ENCODE measurements at regions not wholly inside any gene's neighbourhood (a gene's known extent, or its start where the extent isn't known, plus 50 kb on each side); places are given as distances from the start of the nearest gene placed in this dataset.

DNA sequence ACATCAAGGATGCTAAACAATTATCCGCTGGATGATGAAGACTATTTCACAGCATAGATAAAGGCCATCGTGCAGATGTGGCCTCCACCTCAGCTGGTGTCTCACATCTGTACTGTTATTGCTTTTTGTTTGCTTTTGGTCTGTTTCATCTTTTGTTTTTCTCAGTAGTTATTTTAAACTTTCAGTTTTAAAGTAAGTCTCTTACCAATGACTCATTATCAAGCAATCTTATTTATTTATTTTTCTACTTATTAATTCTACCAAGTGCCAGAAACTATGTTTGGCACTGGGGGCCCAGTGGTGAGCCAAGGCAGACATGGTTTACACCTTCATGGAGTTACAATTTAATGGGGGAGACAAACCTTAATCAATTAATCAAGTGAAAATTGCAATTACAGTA, 250.9 kb upstream of the TMEM72 start:
- Histone ChIP-seq H4K20me1 (ENCODE audit: control insufficient read depth, insufficient read depth, low read length, poor library complexity, severe bottlenecking) (no peaks in the 10 kb centered on the region), H2AFZ (ENCODE audit: insufficient read depth, low read depth, low read length, poor library complexity, severe bottlenecking) (no peak overlapping the region), H3K9ac (ENCODE audit: low read length) (no peak overlapping the region), H3K27me3 (replicated peaks in 1 of 4; ENCODE audit: control extremely low read depth in 1 of 4, control insufficient read depth in 3 of 4, insufficient read depth in 4 of 4, low read length in 3 of 4) (no peaks in the 10 kb centered on the region), H3K79me2 (ENCODE audit: control insufficient read depth, insufficient read depth, low read length) (no peaks in the 10 kb centered on the region), H3K4me2 (replicated peaks; ENCODE audit: low read depth, low read length, poor library complexity, severe bottlenecking) (no peak overlapping the region), H3K4me1 (ENCODE audit: control insufficient read depth in 2 of 2, insufficient read depth in 2 of 2, low read length in 2 of 2) (no peaks in the 10 kb centered on the region), H3K27ac (ENCODE audit: low read length in 2 of 2) (no peak overlapping the region), H3K36me3 (replicated peaks in 1 of 2; ENCODE audit: control extremely low read depth in 1 of 2, control insufficient read depth in 1 of 2, extremely low read depth in 1 of 2, insufficient read depth in 2 of 2, low read length in 1 of 2) (no peaks in the 10 kb centered on the region), H3K4me3 (ENCODE audit: control extremely low read depth in 1 of 5, extremely low read depth in 1 of 5, insufficient read depth in 1 of 5, low read depth in 2 of 5, low read length in 4 of 5) (no peak overlapping the region), H3K9me3 (ENCODE audit: control extremely low read depth in 1 of 3, control insufficient read depth in 2 of 3, insufficient read depth in 1 of 3, low read length in 2 of 3) (no peaks in the 10 kb centered on the region)
- H3K27me3 Mint-ChIP-seq: peaks cover 5% of the 10 kb centered on the region
- no peak overlapping the region for H3K27ac Mint-ChIP-seq
- CTCF ChIA-PET: no interaction called here
- TF ChIP-seq EZH2 (IDR thresholded peaks at IDR 0.05; ENCODE audit: borderline replicate concordance, insufficient read depth, low read depth, low read length, poor library complexity, severe bottlenecking): no peak
- TF ChIP-seq, protein P1, sequence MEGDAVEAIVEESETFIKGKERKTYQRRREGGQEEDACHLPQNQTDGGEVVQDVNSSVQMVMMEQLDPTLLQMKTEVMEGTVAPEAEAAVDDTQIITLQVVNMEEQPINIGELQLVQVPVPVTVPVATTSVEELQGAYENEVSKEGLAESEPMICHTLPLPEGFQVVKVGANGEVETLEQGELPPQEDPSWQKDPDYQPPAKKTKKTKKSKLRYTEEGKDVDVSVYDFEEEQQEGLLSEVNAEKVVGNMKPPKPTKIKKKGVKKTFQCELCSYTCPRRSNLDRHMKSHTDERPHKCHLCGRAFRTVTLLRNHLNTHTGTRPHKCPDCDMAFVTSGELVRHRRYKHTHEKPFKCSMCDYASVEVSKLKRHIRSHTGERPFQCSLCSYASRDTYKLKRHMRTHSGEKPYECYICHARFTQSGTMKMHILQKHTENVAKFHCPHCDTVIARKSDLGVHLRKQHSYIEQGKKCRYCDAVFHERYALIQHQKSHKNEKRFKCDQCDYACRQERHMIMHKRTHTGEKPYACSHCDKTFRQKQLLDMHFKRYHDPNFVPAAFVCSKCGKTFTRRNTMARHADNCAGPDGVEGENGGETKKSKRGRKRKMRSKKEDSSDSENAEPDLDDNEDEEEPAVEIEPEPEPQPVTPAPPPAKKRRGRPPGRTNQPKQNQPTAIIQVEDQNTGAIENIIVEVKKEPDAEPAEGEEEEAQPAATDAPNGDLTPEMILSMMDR (IDR thresholded peaks at IDR 0.05): no peak
- H3K9me3 Mint-ChIP-seq (ENCODE audit: insufficient read depth): no peaks in the 10 kb centered on the region
- no peak overlapping the region for H3K4me3 Mint-ChIP-seq
- ATAC-seq (ENCODE audit: low read depth) (no peak), DNase-seq (no peak)
- POLR2A ChIA-PET: no interaction called here
- intact Hi-C loops (cut with micrococcal nuclease): no loop called here
- no peaks in the 10 kb centered on the region for H3K4me1 Mint-ChIP-seq
- WGBS (ENCODE audit: insufficient coverage): 100% methylated on average over 1 of the region's 2 CpGs

DNA sequence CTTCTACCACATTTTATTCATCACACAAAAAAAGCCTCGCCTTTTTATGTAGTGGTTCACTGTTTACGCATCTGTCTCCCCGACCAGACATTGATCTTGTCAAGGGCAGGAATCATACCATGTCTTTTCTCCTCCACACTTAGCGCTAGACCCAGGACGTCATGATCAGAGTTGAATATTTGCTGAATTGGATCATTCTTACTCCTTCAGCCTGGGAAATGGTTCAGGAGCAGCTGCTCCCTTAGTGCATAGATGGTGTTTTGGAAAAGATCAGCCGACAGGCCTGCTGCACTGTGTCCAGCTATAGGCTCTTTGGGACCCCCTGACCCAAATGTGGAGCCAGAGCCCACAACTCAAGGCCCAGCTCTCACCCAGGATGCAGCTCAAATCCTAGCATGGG, 249.1 kb upstream of the TMEM72 start:
- intact Hi-C loops (cut with micrococcal nuclease): no loop called here
- Histone ChIP-seq H3K9me3 (ENCODE audit: control extremely low read depth in 1 of 3, control insufficient read depth in 2 of 3, insufficient read depth in 1 of 3, low read length in 2 of 3) (peaks cover 0 to 11% (median 0%) of the 10 kb centered on the region in 3 donors), H3K4me3 (ENCODE audit: control extremely low read depth in 1 of 5, extremely low read depth in 1 of 5, insufficient read depth in 1 of 5, low read depth in 2 of 5, low read length in 4 of 5) (no peak overlapping the region), H3K27ac (ENCODE audit: low read length in 2 of 2) (no peak overlapping the region), H3K36me3 (replicated peaks in 1 of 2; ENCODE audit: control extremely low read depth in 1 of 2, control insufficient read depth in 1 of 2, extremely low read depth in 1 of 2, insufficient read depth in 2 of 2, low read length in 1 of 2) (no peaks in the 10 kb centered on the region), H3K27me3 (replicated peaks in 1 of 4; ENCODE audit: control extremely low read depth in 1 of 4, control insufficient read depth in 3 of 4, insufficient read depth in 4 of 4, low read length in 3 of 4) (no peaks in the 10 kb centered on the region), H3K4me1 (ENCODE audit: control insufficient read depth in 2 of 2, insufficient read depth in 2 of 2, low read length in 2 of 2) (no peaks in the 10 kb centered on the region), H4K20me1 (ENCODE audit: control insufficient read depth, insufficient read depth, low read length, poor library complexity, severe bottlenecking) (no peaks in the 10 kb centered on the region), H3K4me2 (replicated peaks; ENCODE audit: low read depth, low read length, poor library complexity, severe bottlenecking) (no peak overlapping the region), H2AFZ (ENCODE audit: insufficient read depth, low read depth, low read length, poor library complexity, severe bottlenecking) (no peak overlapping the region), H3K79me2 (ENCODE audit: control insufficient read depth, insufficient read depth, low read length) (no peaks in the 10 kb centered on the region), H3K9ac (ENCODE audit: low read length) (no peak overlapping the region)
- peaks cover 5% of the 10 kb centered on the region for H3K27me3 Mint-ChIP-seq
- H3K9me3 Mint-ChIP-seq (ENCODE audit: insufficient read depth): no peaks in the 10 kb centered on the region
- WGBS (ENCODE audit: insufficient coverage): 92% methylated on average over 5 of the region's 6 CpGs
- H3K27ac Mint-ChIP-seq: no peak overlapping the region
- ChIA-PET POLR2A (no interaction called here), CTCF (no interaction called here)
- ATAC-seq (ENCODE audit: low read depth) (no peak), DNase-seq (no peak)
- H3K4me3 Mint-ChIP-seq: no peak overlapping the region
- H3K4me1 Mint-ChIP-seq: no peaks in the 10 kb centered on the region
- TF ChIP-seq EZH2 (IDR thresholded peaks at IDR 0.05; ENCODE audit: borderline replicate concordance, insufficient read depth, low read depth, low read length, poor library complexity, severe bottlenecking): no peak
- TF ChIP-seq, protein P1 (IDR thresholded peaks at IDR 0.05): no peak

Measured in B cell (primary cell).